K562 (cell line): ENCODE measurements at regions not wholly inside any gene's neighbourhood (a gene's known extent, or its start where the extent isn't known, plus 50 kb on each side); places are given as distances from the start of the nearest gene placed in this dataset.

Experiments
- BRD4 ChIP-seq: fragments of 200-600 bp; sonication (generic); IDR thresholded peaks from 2 replicates; pipeline ENCODE4 v1.6.1; 2017; ENCODE audit warnings: inconsistent platforms
- CTCF ChIP-seq, 3 experiments: IDR thresholded peaks in 2 of 3; conservative IDR thresholded peaks in 1 of 3; 2 replicates each; pipeline ENCODE4 v1.5.1; 2011 to 2012; ENCODE audit warnings: low read length in 3 of 3, mild to moderate bottlenecking in 3 of 3, control low read depth in 2 of 3, improper control_type of control experiment in 1 of 3, inconsistent platforms in 1 of 3, low read depth in 1 of 3, mixed read lengths in 1 of 3, moderate library complexity in 1 of 3; ENCODE audit not compliant: insufficient read depth in 2 of 3
- KLF13 ChIP-seq: fragments of 450-650 bp; IDR thresholded peaks from 2 replicates; pipeline ENCODE4 v1.6.1; 2016; ENCODE audit warnings: missing genetic modification characterization, low read depth, mild to moderate bottlenecking, missing compliant biosample characterization, moderate library complexity, borderline replicate concordance
- TF ChIP-seq, protein P1 (sequence below): fragments of 450-650 bp; IDR thresholded peaks from 2 replicates; pipeline ENCODE4 v1.6.1; 2016; ENCODE audit warnings: missing biosample characterization, missing genetic modification characterization

- no peak for TF ChIP-seq CTCF (IDR thresholded peaks at IDR 0.05 in 2 of 3, conservative IDR thresholded peaks at IDR 0.05 in 1 of 3; ENCODE audit: insufficient read depth in 2 of 3, low read depth in 1 of 3, low read length in 3 of 3)
- TF ChIP-seq KLF13, result no peak
- TF ChIP-seq BRD4, result no peak
- TF ChIP-seq, protein P1, sequence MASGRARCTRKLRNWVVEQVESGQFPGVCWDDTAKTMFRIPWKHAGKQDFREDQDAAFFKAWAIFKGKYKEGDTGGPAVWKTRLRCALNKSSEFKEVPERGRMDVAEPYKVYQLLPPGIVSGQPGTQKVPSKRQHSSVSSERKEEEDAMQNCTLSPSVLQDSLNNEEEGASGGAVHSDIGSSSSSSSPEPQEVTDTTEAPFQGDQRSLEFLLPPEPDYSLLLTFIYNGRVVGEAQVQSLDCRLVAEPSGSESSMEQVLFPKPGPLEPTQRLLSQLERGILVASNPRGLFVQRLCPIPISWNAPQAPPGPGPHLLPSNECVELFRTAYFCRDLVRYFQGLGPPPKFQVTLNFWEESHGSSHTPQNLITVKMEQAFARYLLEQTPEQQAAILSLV (tag), result no peak
These were observed 91.5 kb downstream of the PCDH1 start for GRCh38 chr5:141786700-141787099.
